H9 (cell line): ENCODE measurements at regions not wholly inside any gene's neighbourhood (a gene's known extent, or its start where the extent isn't known, plus 50 kb on each side); places are given as distances from the start of the nearest gene placed in this dataset.

Source experiments
- DNase-seq: peaks from one replicate; pipeline ENCODE4 v3.0.0-alpha.2; 2017
- H2AFZ ChIP-seq: one replicate; pipeline ENCODE4 v1.6.1; 2013; ENCODE audit warnings: mild to moderate bottlenecking, low read length, control low read depth, moderate library complexity
- H2AK5ac ChIP-seq: 2 replicates; pipeline ENCODE4 v1.6.1; 2013; ENCODE audit warnings: low read length, control low read depth, mixed read lengths; ENCODE audit not compliant: insufficient read length
- H2BK120ac ChIP-seq: one replicate; pipeline ENCODE4 v1.6.1; 2013; ENCODE audit warnings: low read depth, mild to moderate bottlenecking, low read length, control low read depth, inconsistent platforms; ENCODE audit not compliant: poor library complexity, severe bottlenecking
- H2BK12ac ChIP-seq: 2 replicates; pipeline ENCODE4 v1.6.1; 2013; ENCODE audit warnings: low read length, control low read depth, mixed read lengths, low read depth; ENCODE audit not compliant: insufficient read length
- H2BK15ac ChIP-seq: 2 replicates; pipeline ENCODE4 v1.6.1; 2013; ENCODE audit warnings: low read depth, low read length, control low read depth
- H2BK20ac ChIP-seq: one replicate; pipeline ENCODE4 v1.6.1; 2013; ENCODE audit warnings: low read depth, mild to moderate bottlenecking, low read length, control low read depth, inconsistent platforms; ENCODE audit not compliant: poor library complexity, severe bottlenecking
- H2BK5ac ChIP-seq: 2 replicates; pipeline ENCODE4 v1.6.1; 2013; ENCODE audit warnings: low read length, control low read depth, mixed read lengths; ENCODE audit not compliant: insufficient read length
- H3K14ac ChIP-seq: 2 replicates; pipeline ENCODE4 v1.6.1; 2013; ENCODE audit warnings: low read length, control low read depth; ENCODE audit not compliant: insufficient read depth
- H3K18ac ChIP-seq: 2 replicates; pipeline ENCODE4 v1.6.1; 2013; ENCODE audit warnings: low read depth, mild to moderate bottlenecking, mixed read lengths, low read length, control low read depth; ENCODE audit not compliant: insufficient read length
- H3K23ac ChIP-seq: 2 replicates; pipeline ENCODE4 v1.6.1; 2013; ENCODE audit warnings: low read length, control low read depth, mixed read lengths, low read depth; ENCODE audit not compliant: insufficient read length
- H3K23me2 ChIP-seq: 2 replicates; pipeline ENCODE4 v1.6.1; 2013; ENCODE audit warnings: low read depth, mild to moderate bottlenecking, mixed read lengths, low read length, control low read depth; ENCODE audit not compliant: insufficient read length, poor library complexity, severe bottlenecking
- H3K27ac ChIP-seq: 2 replicates; pipeline ENCODE4 v1.5.1; 2013; ENCODE audit warnings: low read length, control low read depth, mixed read lengths, low read depth; ENCODE audit not compliant: insufficient read length
- H3K27me3 ChIP-seq: 2 replicates; pipeline ENCODE4 v1.6.1; 2013; ENCODE audit warnings: low read length, control low read depth, inconsistent platforms; ENCODE audit not compliant: insufficient read depth
- H3K4ac ChIP-seq: 2 replicates; pipeline ENCODE4 v1.6.1; 2013; ENCODE audit warnings: low read depth, mild to moderate bottlenecking, control low read depth, inconsistent platforms, low read length, moderate library complexity
- H3K4me1 ChIP-seq: 2 replicates; pipeline ENCODE4 v1.6.1; 2013; ENCODE audit warnings: low read length, control low read depth, inconsistent platforms; ENCODE audit not compliant: insufficient read depth
- H3K4me2 ChIP-seq: 2 replicates; pipeline ENCODE4 v1.6.1; 2013; ENCODE audit warnings: low read length, control low read depth, mixed read lengths; ENCODE audit not compliant: insufficient read length, insufficient read depth
- H3K56ac ChIP-seq: 2 replicates; pipeline ENCODE4 v1.6.1; 2013; ENCODE audit warnings: low read depth, mild to moderate bottlenecking, mixed read lengths, low read length, control low read depth; ENCODE audit not compliant: insufficient read length
- H3K79me1 ChIP-seq: 2 replicates; pipeline ENCODE4 v1.6.1; 2013; ENCODE audit warnings: low read depth, mild to moderate bottlenecking, moderate library complexity, low read length, control low read depth, inconsistent platforms; ENCODE audit not compliant: insufficient read depth, poor library complexity, severe bottlenecking
- H3K79me2 ChIP-seq: 2 replicates; pipeline ENCODE4 v1.6.1; 2013; ENCODE audit warnings: low read length, control low read depth, inconsistent platforms; ENCODE audit not compliant: insufficient read depth
- H3K9ac ChIP-seq: 2 replicates; pipeline ENCODE4 v1.6.1; 2013; ENCODE audit warnings: low read length, control low read depth, mixed read lengths; ENCODE audit not compliant: insufficient read length; ENCODE audit errors: extremely low read depth
- H3K9me3 ChIP-seq: one replicate; pipeline ENCODE4 v1.6.1; 2013; ENCODE audit warnings: low read depth, low read length, inconsistent platforms; ENCODE audit not compliant: control insufficient read depth
- H3T11ph ChIP-seq: one replicate; pipeline ENCODE4 v1.6.1; 2013; ENCODE audit warnings: mild to moderate bottlenecking, low read length, control low read depth, inconsistent platforms
- H4K20me1 ChIP-seq: one replicate; pipeline ENCODE4 v1.6.1; 2013; ENCODE audit not compliant: control insufficient read depth, insufficient read length, insufficient read depth
- H4K5ac ChIP-seq: 2 replicates; pipeline ENCODE4 v1.6.1; 2013; ENCODE audit warnings: low read depth, mild to moderate bottlenecking, mixed read lengths, low read length, control low read depth; ENCODE audit not compliant: insufficient read length
- H4K8ac ChIP-seq: replicated peaks from 2 replicates; pipeline ENCODE4 v1.6.1; 2013; ENCODE audit warnings: low read length, control low read depth, mixed read lengths, low read depth; ENCODE audit not compliant: insufficient read length
- H4K91ac ChIP-seq: 2 replicates; pipeline ENCODE4 v1.6.1; 2013; ENCODE audit warnings: low read depth, mild to moderate bottlenecking, moderate library complexity, mixed read lengths, low read length, control low read depth; ENCODE audit not compliant: insufficient read length
- H3K27ac Mint-ChIP-seq, 3 experiments: 2 replicates in 2 of 3; 3 replicates in 1 of 3; pipeline ENCODE4 v1.8.0; 2020 to 2021; ENCODE audit warnings: mixed read lengths in 3 of 3, mild to moderate bottlenecking in 1 of 3, moderate library complexity in 1 of 3
- H3K27me3 Mint-ChIP-seq: 2 replicates; pipeline ENCODE4 v1.8.0; 2021; ENCODE audit warnings: low read depth, mild to moderate bottlenecking, moderate library complexity, mixed read lengths
- H3K36me3 Mint-ChIP-seq, 3 experiments: 2 replicates in 2 of 3; 3 replicates in 1 of 3; pipeline ENCODE4 v1.8.0; 2020 to 2021; ENCODE audit warnings: low read depth in 3 of 3, mixed read lengths in 3 of 3; ENCODE audit not compliant: insufficient read depth in 1 of 3
- H3K4me1 Mint-ChIP-seq, 2 experiments: 2 replicates each; pipeline ENCODE4 v1.8.0; 2020; ENCODE audit warnings: mixed read lengths in 2 of 2
- H3K4me3 Mint-ChIP-seq, 2 experiments: 2 replicates in 1 of 2; 3 replicates in 1 of 2; pipeline ENCODE4 v1.8.0; 2020 to 2021; ENCODE audit warnings: mild to moderate bottlenecking in 2 of 2, mixed read lengths in 2 of 2, moderate library complexity in 1 of 2
- H3K9me3 Mint-ChIP-seq, 2 experiments: 2 replicates in 1 of 2; 3 replicates in 1 of 2; pipeline ENCODE4 v1.8.0; 2020; ENCODE audit warnings: mild to moderate bottlenecking in 2 of 2, mixed read lengths in 2 of 2, moderate library complexity in 1 of 2
- WGBS: extraction: QIAGEN DNeasy Blood & Tissue Kit; methylation state at CpG from one replicate; pipeline ENCODE4 v1.1.7; 2013; ENCODE audit warnings: missing lambda C conversion rate, low lambda C conversion rate, mixed read lengths; ENCODE audit not compliant: insufficient read length; ENCODE audit errors: extremely low coverage; 5-methylcytosine and 5-hydroxymethylcytosine counted together
- TF ChIP-seq, protein P1 (sequence below): fragments of 200-600 bp; sonication (generic); conservative IDR thresholded peaks from 3 replicates; pipeline ENCODE4 v1.8.0; 2021; ENCODE audit warnings: antibody characterized with exemption, mild to moderate bottlenecking

DNA sequence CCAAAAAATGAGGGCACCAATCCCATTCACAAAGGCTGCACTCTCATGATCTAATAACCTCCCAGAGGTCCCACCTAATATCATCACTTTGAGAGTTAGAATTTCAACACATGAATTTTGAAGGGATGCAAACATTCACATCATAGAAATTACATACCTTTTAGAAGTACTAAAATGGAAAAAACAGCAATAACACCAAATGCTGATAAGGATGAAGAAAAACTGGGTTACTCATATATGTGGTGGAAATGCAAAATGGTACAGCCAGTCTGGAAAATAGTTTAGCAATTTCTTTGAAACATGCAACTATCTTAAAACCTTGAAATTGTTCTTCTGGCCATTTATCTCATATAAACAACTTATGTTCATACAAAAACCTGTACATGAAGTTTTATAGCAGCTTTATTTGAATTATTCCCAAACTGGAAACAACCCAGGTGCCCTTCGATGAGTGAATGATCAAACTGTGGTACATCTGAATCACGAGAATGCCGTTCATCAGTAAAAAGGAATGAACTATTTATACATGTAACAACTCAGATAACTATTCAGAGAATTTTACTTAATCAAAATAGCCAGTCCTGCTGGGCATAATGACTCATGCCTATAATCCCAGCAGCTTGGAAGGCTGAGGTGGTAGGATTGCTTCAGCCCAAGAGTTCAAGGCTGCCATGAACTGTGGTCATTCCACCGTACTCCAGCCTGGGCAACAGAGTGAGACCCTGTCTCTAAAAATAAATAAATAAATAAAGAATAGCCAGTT lies 109.4 kb upstream of the SSTR1 start:
- H2BK15ac ChIP-seq: no peak overlapping the region
- H4K8ac ChIP-seq: no peak overlapping the region
- Mint-ChIP-seq H3K36me3 (peaks cover 19 to 42% (median 26%) of the 10 kb centered on the region in 3 experiments), H3K4me3 (no peak overlapping the region), H3K27ac (no peak overlapping the region), H3K9me3 (peaks cover 32 to 54% of the 10 kb centered on the region in 2 experiments), H3K4me1 (no peaks in the 10 kb centered on the region), H3K27me3 (no peaks in the 10 kb centered on the region; the same call in 1 of the 2 replicates)
- no peak overlapping the region for H4K5ac ChIP-seq
- H3K4me1 ChIP-seq: no peaks in the 10 kb centered on the region
- H3K4me2 ChIP-seq: no peak overlapping the region
- H2BK120ac ChIP-seq: no peak overlapping the region
- H3K4ac ChIP-seq: no peak overlapping the region
- H3K56ac ChIP-seq: no peak overlapping the region
- no peaks in the 10 kb centered on the region for H3K79me2 ChIP-seq
- H3K9ac ChIP-seq: no peak overlapping the region
- no peak overlapping the region for H2AFZ ChIP-seq
- H2BK12ac ChIP-seq: no peak overlapping the region
- no peaks in the 10 kb centered on the region for H3K23me2 ChIP-seq
- no peaks in the 10 kb centered on the region for H3K79me1 ChIP-seq
- no peak overlapping the region for H4K91ac ChIP-seq
- no peaks in the 10 kb centered on the region for H4K20me1 ChIP-seq
- no peaks in the 10 kb centered on the region for H3K27me3 ChIP-seq
- H3K27ac ChIP-seq: no peak overlapping the region
- H2BK5ac ChIP-seq: no peak overlapping the region
- no CpG with 5 or more reads among the region's 4 CpGs for WGBS
- no peak overlapping the region for H2BK20ac ChIP-seq
- H3K23ac ChIP-seq: no peak overlapping the region
- TF ChIP-seq, protein P1, sequence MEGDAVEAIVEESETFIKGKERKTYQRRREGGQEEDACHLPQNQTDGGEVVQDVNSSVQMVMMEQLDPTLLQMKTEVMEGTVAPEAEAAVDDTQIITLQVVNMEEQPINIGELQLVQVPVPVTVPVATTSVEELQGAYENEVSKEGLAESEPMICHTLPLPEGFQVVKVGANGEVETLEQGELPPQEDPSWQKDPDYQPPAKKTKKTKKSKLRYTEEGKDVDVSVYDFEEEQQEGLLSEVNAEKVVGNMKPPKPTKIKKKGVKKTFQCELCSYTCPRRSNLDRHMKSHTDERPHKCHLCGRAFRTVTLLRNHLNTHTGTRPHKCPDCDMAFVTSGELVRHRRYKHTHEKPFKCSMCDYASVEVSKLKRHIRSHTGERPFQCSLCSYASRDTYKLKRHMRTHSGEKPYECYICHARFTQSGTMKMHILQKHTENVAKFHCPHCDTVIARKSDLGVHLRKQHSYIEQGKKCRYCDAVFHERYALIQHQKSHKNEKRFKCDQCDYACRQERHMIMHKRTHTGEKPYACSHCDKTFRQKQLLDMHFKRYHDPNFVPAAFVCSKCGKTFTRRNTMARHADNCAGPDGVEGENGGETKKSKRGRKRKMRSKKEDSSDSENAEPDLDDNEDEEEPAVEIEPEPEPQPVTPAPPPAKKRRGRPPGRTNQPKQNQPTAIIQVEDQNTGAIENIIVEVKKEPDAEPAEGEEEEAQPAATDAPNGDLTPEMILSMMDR: no peak
- no peak overlapping the region for H3T11ph ChIP-seq
- H2AK5ac ChIP-seq: no peak overlapping the region
- DNase-seq: no peak
- H3K9me3 ChIP-seq: peaks cover under 1% of the 10 kb centered on the region
- no peak overlapping the region for H3K18ac ChIP-seq
- no peak overlapping the region for H3K14ac ChIP-seq
